ENCODE measurements at regions not wholly inside any gene's neighbourhood (a gene's known extent, or its start where the extent isn't known, plus 50 kb on each side); places are given as distances from the start of the nearest gene placed in this dataset.

- Histone ChIP-seq H4K20me1 (ENCODE audit: control insufficient read depth, extremely low read depth, insufficient read depth, low read length) (no peaks in the 10 kb centered on the region), H3K36me3 (ENCODE audit: control insufficient read depth in 2 of 2, extremely low read depth in 1 of 2, insufficient read depth in 2 of 2, low read length in 2 of 2) (no peaks in the 10 kb centered on the region), H3K9ac (ENCODE audit: control insufficient read depth, extremely low read depth, insufficient read depth, low read length) (no peak overlapping the region), H3K4me2 (ENCODE audit: control insufficient read depth, extremely low read depth, insufficient read depth, low read depth, low read length) (no peak overlapping the region), H3K4me1 (ENCODE audit: control insufficient read depth, extremely low read depth, insufficient read depth, low read length) (no peaks in the 10 kb centered on the region), H3K27ac (ENCODE audit: control insufficient read depth, insufficient read depth, low read length) (no peak overlapping the region), H3K9me1 (ENCODE audit: control insufficient read depth, extremely low read depth, insufficient read depth, low read length) (no peaks in the 10 kb centered on the region), H2AFZ (ENCODE audit: control insufficient read depth, low read length) (no peak overlapping the region), H3K79me2 (ENCODE audit: control insufficient read depth, insufficient read depth, low read length) (no peaks in the 10 kb centered on the region), H3K27me3 (ENCODE audit: control insufficient read depth, extremely low read depth, insufficient read depth, low read length) (no peaks in the 10 kb centered on the region), H3K9me3 (ENCODE audit: control insufficient read depth, low read depth, low read length) (no peaks in the 10 kb centered on the region), H3K4me3 (ENCODE audit: control insufficient read depth in 2 of 3, extremely low read depth in 1 of 3, insufficient read depth in 2 of 3, low read depth in 1 of 3, low read length in 3 of 3) (no peak overlapping the region)
- FAIRE-seq: no peak
- no peak for DNase-seq (ENCODE audit: low read depth, low spot score)
- dilution Hi-C loops (cut with MboI; ENCODE audit: extremely low pct_ligation_motif_present, low sequenced_read_pairs): no loop called here
- TF ChIP-seq CTCF (optimal IDR thresholded peaks at IDR 0.05 in 1 of 3, IDR thresholded peaks at IDR 0.05 in 1 of 3, conservative IDR thresholded peaks at IDR 0.05 in 1 of 3; ENCODE audit: extremely low read depth in 1 of 3, insufficient read depth in 2 of 3, low read length in 3 of 3) (no peak), EZH2 (IDR thresholded peaks at IDR 0.05; ENCODE audit: low read length) (no peak)
Measured at GRCh38 chr2:167613471-167613870, 633.9 kb downstream of the STK39 start.

- TF ChIP-seq CTCF (optimal IDR thresholded peaks at IDR 0.05 in 1 of 3, IDR thresholded peaks at IDR 0.05 in 1 of 3, conservative IDR thresholded peaks at IDR 0.05 in 1 of 3; ENCODE audit: extremely low read depth in 1 of 3, insufficient read depth in 2 of 3, low read length in 3 of 3) (no peak), EZH2 (IDR thresholded peaks at IDR 0.05; ENCODE audit: low read length) (no peak)
- Histone ChIP-seq H3K9ac (ENCODE audit: control insufficient read depth, extremely low read depth, insufficient read depth, low read length) (no peak overlapping the region), H3K27ac (ENCODE audit: control insufficient read depth, insufficient read depth, low read length) (no peak overlapping the region), H3K9me1 (ENCODE audit: control insufficient read depth, extremely low read depth, insufficient read depth, low read length) (no peaks in the 10 kb centered on the region), H3K36me3 (ENCODE audit: control insufficient read depth in 2 of 2, extremely low read depth in 1 of 2, insufficient read depth in 2 of 2, low read length in 2 of 2) (no peaks in the 10 kb centered on the region), H3K27me3 (ENCODE audit: control insufficient read depth, extremely low read depth, insufficient read depth, low read length) (no peaks in the 10 kb centered on the region), H3K4me1 (ENCODE audit: control insufficient read depth, extremely low read depth, insufficient read depth, low read length) (no peaks in the 10 kb centered on the region), H3K4me3 (ENCODE audit: control insufficient read depth in 2 of 3, extremely low read depth in 1 of 3, insufficient read depth in 2 of 3, low read depth in 1 of 3, low read length in 3 of 3) (no peak overlapping the region), H3K79me2 (ENCODE audit: control insufficient read depth, insufficient read depth, low read length) (no peaks in the 10 kb centered on the region), H4K20me1 (ENCODE audit: control insufficient read depth, extremely low read depth, insufficient read depth, low read length) (no peaks in the 10 kb centered on the region), H3K4me2 (ENCODE audit: control insufficient read depth, extremely low read depth, insufficient read depth, low read depth, low read length) (no peak overlapping the region), H2AFZ (ENCODE audit: control insufficient read depth, low read length) (no peak overlapping the region), H3K9me3 (ENCODE audit: control insufficient read depth, low read depth, low read length) (no peaks in the 10 kb centered on the region)
- FAIRE-seq (no peak), DNase-seq (ENCODE audit: low read depth, low spot score) (no peak)
- dilution Hi-C loops (cut with MboI; ENCODE audit: extremely low pct_ligation_motif_present, low sequenced_read_pairs): no loop called here
Measured at GRCh38 chr2:167608487-167608886, 638.9 kb downstream of the STK39 start.

Data from keratinocyte (primary cell).